ENCODE measurements at regions not wholly inside any gene's neighbourhood (a gene's known extent, or its start where the extent isn't known, plus 50 kb on each side); places are given as distances from the start of the nearest gene placed in this dataset.
A peak's percentile ranks its signal among the peaks of the same experiment; 100 is the strongest.

DNA sequence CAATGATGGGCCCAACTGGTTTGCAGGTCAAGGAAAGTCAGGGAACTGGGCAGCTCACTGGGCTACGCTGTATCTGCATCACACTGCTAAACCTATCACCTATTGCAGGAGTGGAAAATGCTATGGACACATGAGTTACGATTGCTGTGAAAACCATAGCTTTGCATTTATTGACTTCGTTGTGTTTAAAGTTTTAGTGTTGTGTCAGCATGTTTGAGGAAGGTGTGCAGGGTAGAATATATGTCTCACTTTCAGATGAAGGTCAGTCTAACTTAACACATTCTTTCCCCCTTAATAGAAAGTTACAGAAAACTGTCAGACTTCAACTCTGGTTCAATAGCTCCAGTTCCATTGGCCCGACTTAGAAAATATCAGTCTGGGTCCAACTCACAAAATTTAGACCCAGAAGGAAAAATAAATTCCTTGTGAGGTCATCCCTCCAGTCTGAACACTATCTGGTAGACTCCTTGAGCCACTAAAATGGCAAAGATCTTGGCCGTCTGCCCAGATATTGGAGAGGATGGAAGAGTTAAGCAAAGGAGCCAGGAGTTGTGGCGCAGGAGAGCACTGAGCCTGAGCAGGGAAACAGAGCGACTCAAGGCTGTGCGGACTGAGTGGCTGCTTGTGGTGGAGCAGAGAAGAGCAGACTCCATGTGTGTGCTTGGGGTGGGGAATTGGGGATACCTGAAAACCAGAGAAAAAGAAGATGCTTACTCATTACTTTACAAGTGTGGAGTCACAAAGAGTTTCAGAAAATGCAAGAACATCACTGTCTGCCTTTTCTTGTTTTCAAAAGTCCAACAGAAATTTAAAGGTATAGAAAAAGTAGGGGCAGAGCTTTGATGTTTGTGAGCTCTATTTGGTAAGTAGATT, 518.5 kb downstream of the FGF9 start:
- DNase-seq (ENCODE audit: low spot score): no peak

DNA sequence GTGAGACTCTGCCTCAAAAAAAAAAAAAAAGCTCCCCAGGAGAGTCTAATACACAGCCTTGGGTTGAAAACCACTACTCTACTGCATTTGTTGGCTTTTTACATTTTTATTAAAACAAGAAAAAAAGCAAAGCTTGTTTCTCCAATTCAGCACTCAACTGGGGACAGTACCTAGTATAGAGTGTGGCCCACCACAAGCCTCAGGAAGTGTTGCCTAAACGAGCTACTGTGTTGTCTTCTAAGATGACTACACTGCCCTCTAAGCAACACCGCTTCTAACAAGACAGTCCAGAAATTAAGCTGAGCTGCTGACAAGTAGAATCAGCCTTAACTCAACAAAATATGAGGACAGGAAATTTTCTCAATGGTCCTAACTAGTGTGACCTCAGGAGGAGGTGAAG, 522.2 kb downstream of the FGF9 start:
- no peak for DNase-seq (ENCODE audit: low spot score)

- DNase-seq (ENCODE audit: low spot score): no peak
Observed at GRCh38 chr13:22194106-22194805, 523.4 kb downstream of the FGF9 start.

GRCh38 chr13:22195726-22196125, 524.9 kb downstream of the FGF9 start:
- no peak for DNase-seq (ENCODE audit: low spot score)

DNA sequence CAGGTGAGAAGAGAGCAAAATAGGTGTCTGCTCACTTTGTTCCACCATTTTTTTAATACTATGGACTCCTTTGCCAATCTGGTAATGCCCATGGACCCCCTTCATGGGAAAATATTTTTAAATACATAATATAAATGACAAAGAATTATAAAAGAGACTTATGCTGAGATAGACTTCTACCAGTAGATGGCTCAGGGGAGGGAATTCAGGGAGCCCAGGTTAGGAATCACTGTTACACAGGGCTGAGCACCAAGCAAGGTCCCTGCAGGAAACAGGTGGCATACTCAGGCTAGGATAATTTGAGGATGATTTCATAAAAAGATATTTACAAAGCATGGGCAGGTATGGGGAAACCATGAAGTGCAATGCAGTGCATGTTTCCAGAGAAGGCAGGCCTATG, 525.9 kb downstream of the FGF9 start:
- no peak for DNase-seq (ENCODE audit: low spot score)

DNA sequence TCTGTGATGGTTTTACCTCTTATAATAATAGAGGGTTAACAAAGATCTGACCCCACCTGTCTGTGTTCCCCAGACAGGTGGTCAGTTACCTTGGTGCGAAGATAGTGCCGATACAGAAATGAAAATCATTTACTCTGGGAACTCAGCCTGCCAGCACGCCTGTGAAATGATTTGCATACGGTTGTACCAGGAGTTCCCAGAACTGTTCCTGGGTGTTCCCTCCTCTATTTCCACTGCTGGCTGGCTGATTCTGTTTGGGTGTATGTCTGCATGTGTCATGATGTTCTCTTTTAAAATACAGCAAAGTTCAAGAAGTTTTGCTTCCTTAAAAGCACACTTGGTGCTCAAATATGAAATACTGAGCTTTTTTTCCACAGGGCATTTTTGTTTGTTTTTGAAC, 527.1 kb downstream of the FGF9 start:
- peak; percentile 38 for DNase-seq (ENCODE audit: low spot score)

- DNase-seq (ENCODE audit: low spot score): no peak
Observed at GRCh38 chr13:22198641-22199217, 527.9 kb downstream of the FGF9 start.

GRCh38 chr13:22200440-22200839, 529.6 kb downstream of the FGF9 start:
- DNase-seq (ENCODE audit: low spot score): no peak

DNA sequence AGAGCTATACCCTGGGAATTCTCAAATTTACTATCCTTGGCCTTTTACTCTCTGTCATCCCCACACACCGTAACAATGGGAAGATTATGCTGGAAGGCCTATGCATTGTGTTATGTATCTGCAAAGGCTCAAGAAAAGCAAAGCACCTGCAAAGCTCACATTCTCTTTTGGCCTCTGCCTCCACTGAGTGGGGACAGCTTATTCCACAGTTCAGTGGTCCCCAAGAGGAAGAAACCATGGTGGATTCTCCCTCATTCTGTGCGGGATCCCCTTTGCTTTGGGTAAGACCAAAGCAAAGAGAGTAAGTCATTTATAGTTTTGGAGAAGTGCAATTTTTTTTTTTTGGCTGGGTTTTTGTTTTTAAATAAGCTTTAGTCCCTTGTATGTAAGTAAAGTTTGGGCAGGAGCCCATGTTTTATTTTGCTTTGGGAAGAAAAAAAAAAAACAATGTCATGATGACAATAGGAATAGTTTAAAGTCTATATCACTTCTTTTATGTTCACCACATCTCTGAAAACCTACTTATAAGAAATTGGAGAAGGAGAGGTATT, 530.6 kb downstream of the FGF9 start:
- DNase-seq (ENCODE audit: low spot score): no peak

DNA sequence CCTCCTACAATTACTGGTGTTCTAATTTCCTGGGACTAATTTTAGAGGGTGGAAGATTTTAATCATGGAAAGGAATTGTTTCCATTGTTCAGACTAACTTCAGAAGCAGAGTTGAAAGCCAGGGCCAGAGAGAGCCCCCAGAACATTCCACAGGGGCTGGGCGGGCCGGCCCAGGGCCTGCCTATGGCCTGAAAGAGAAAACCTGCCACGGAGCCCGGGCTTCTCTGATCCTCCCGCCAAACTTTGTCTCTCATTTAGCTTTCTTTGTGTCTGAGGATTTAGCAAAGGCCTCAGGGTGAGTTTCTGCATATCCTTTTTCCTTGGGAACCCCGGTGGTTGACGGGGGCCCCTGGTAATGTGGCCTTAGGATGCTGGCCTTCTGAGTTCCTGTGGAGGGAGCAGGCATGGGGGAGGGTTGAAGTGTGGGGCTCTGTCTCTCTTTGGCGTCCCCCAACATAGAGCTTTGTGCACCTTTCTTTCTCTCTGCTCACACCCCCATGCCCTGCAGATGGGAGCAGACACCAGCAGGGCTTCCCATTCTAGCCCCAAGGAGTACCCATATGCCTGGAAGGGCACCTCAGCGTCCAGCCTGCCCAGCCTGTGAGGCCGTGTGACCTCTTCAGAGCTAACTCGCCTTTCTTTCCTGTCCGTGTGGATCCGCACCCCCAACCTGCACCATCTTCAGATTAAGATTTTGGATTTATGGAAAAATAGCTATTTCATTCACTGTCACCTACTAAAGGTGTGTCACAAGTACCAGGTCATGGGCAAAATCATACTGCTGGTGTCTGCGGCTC, 539.5 kb downstream of the FGF9 start:
- no peak for DNase-seq (ENCODE audit: low spot score)

DNA sequence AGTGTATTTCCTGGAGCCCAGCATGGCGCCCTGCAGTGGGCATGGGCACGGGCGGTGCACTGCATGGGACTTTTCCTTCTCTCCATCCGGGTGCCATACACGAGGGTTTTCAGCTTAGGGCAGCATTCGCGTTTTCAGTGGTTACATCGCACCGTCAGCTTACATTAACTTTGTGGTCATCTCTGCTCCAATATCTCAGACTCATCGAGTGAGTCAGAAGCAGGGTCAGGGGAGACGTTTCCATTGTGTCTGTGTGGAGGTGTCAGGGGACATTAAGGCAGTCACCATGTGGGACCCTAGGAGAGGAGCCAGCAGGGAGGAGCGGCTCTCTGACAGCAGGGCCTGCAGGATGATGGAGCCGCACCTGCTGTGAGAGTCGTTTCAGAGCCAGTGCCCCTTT, 541.0 kb downstream of the FGF9 start:
- DNase-seq (ENCODE audit: low spot score): no peak

DNA sequence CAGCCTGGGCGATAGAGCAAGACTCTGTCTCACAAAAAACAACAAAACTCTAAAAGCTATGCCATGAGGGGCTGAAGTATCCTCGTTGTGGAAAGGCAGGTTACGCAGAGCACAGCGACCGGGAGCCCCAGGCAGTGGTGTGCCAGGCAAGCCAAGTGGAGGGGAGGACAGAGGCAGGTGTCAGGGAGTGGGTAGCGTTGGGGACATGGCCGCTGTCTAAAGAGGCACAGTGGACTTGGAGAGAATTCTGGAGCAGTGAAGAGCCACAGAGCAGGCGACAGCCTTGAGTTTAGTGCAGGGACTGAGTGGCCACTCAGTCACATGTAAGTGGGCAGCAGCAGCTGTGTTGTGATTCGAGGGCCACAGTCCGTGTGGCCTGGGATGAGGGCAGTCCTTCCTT, 541.7 kb downstream of the FGF9 start:
- DNase-seq (ENCODE audit: low spot score): no peak

GRCh38 chr13:22214184-22214583, 543.3 kb downstream of the FGF9 start:
- no peak for DNase-seq (ENCODE audit: low spot score)

- no peak for DNase-seq (ENCODE audit: low spot score)
Observed at GRCh38 chr13:22218797-22219196, 547.9 kb downstream of the FGF9 start.

GRCh38 chr13:22219709-22220108, 548.8 kb downstream of the FGF9 start:
- no peak for DNase-seq (ENCODE audit: low spot score)

DNA sequence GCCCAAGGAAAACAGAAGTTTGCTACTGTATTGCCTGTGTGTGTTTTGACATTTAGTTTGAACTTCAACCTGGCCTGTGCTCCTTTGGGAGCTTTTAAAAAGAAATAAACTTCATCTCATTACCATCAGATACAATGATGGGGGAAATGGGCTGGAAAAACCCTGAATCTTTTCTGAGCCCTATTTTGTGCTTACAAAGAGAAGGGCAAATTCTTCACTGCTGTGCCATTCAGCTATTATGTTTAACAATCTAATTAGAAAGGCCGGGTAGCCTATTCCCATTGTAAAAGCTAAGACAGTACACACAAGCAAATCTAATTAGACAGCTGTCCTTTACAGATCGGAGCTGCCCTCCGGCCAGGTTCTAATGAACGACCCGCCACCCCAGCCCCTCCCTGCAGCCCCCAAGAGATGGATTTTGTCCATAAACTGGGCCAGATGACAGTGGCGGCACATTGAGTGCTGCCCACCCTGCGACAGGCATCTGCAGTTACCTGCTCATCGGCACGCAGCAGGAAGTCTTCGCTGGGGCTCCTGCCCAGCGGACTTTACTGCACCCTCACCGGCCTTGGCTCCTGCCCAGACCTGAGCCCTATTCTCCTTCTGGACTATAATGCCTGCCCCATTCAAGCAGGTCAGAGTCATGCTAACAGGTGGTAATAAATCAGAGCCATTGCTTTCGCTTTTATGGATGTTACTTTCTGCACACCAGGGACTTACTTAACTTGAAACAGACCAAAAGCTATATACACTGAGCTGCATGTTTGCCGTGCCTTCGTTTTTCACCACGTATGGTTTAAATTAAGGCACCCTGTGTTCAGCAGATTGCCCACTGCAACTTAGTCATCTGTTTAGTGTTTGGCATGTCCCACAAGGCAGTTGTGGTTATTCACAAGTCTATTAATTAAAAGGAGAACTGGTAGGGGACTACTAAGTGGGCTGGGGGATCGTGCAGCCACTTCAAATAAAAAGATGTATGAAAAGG, 549.6 kb downstream of the FGF9 start:
- DNase-seq (ENCODE audit: low spot score): no peak

- DNase-seq (ENCODE audit: low spot score): no peak
Observed at GRCh38 chr13:22223411-22223810, 552.5 kb downstream of the FGF9 start.

GRCh38 chr13:22226086-22226485, 555.2 kb downstream of the FGF9 start:
- DNase-seq (ENCODE audit: low spot score): no peak

DNA sequence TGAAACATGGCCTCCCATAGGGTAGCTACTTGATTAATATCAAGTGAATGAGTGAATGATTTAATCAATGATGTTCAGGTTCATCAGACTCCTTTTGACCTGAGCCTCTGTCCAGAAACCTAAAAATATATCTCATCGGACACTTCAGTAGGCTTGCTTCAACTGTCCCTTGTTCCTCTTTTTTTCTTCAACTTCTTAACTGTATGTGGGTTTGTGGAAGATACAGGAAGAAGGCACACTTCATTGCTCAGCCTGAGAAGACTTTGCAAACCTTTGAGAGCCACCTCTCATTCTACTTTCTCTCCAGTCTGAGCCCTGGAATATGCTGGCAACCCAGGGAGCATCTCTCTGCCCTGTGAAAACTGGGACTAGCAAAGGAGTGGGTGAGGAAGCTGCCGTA, 557.0 kb downstream of the FGF9 start:
- no peak for DNase-seq (ENCODE audit: low spot score)

- no peak for DNase-seq (ENCODE audit: low spot score)
Observed at GRCh38 chr13:22229916-22230315, 559.0 kb downstream of the FGF9 start.

GRCh38 chr13:22232186-22232585, 561.3 kb downstream of the FGF9 start:
- DNase-seq (ENCODE audit: low spot score): no peak

Data from Ammon's horn (tissue), 1 donor.